ENCODE measurements at regions not wholly inside any gene's neighbourhood (a gene's known extent, or its start where the extent isn't known, plus 50 kb on each side); places are given as distances from the start of the nearest gene placed in this dataset.

- Histone ChIP-seq H2BK15ac (ENCODE audit: low read depth, low read length) (no peak overlapping the region), H4K20me1 (ENCODE audit: insufficient read depth, low read length) (no peaks in the 10 kb centered on the region), H3K4me3 (ENCODE audit: insufficient read depth, low read depth, low read length) (no peak overlapping the region), H2AK5ac (ENCODE audit: low read depth, low read length) (no peak overlapping the region), H3K23ac (ENCODE audit: low read depth, low read length) (no peak overlapping the region), H3K9ac (ENCODE audit: low read depth, low read length) (no peak overlapping the region), H3K56ac (ENCODE audit: extremely low read depth, insufficient read depth, low read length) (no peak overlapping the region), H2AFZ (replicated peaks; ENCODE audit: low read length, poor library complexity) (no peak overlapping the region), H3K79me1 (ENCODE audit: low read depth in 1 of 2, low read length in 2 of 2) (no peaks in the 10 kb centered on the region), H3K27ac (ENCODE audit: insufficient read depth, low read length) (no peak overlapping the region), H4K5ac (ENCODE audit: low read depth, low read length) (no peak overlapping the region), H3K4me2 (ENCODE audit: low read depth, low read length) (no peak overlapping the region), H3K9me3 (ENCODE audit: control insufficient read depth, insufficient read depth, low read length) (no peaks in the 10 kb centered on the region), H3K4me1 (ENCODE audit: control insufficient read depth, insufficient read depth, low read length) (no peaks in the 10 kb centered on the region), H2BK20ac (ENCODE audit: low read depth, low read length) (no peak overlapping the region), H3K36me3 (ENCODE audit: control insufficient read depth, insufficient read depth, low read length) (no peaks in the 10 kb centered on the region), H3K14ac (replicated peaks; ENCODE audit: low read depth, low read length) (no peak overlapping the region), H2AK9ac (replicated peaks; ENCODE audit: low read depth, low read length, poor library complexity) (no peak overlapping the region), H3K27me3 (ENCODE audit: control insufficient read depth, insufficient read depth, low read length) (no peaks in the 10 kb centered on the region), H3K4ac (ENCODE audit: low read depth, low read length) (no peak overlapping the region), H2BK120ac (ENCODE audit: low read depth, low read length) (no peak overlapping the region), H3K18ac (ENCODE audit: low read depth, low read length) (no peak overlapping the region), H2BK5ac (ENCODE audit: low read depth, low read length, poor library complexity, severe bottlenecking) (no peak overlapping the region), H4K91ac (ENCODE audit: insufficient read depth, low read depth, low read length) (no peak overlapping the region), H3K9me1 (ENCODE audit: insufficient read depth, low read length) (no peaks in the 10 kb centered on the region), H4K8ac (ENCODE audit: low read depth in 2 of 2, low read length in 2 of 2) (no peak overlapping the region)
- dilution Hi-C loops (cut with HindIII; ENCODE audit: low sequenced_read_pairs, unreplicated experiment) = no loop called here
- BruUV-seq (replicated peaks) = no TSS peak
- TF ChIP-seq MAFK (IDR thresholded peaks at IDR 0.05; ENCODE audit: low read depth, low read length) (no peak), MAZ (IDR thresholded peaks at IDR 0.05; ENCODE audit: borderline replicate concordance, low read depth, low read length) (no peak)
- ChIA-PET CTCF (no interaction called here), POLR2A (ENCODE audit: unreplicated experiment) (no interaction called here)
- intact Hi-C loops (cut with micrococcal nuclease) = no loop called here
- ATAC-seq (ENCODE audit: low read depth) (no peak), DNase-seq (no peak)
- in situ Hi-C loops (cut with MboI; ENCODE audit: low sequenced_read_pairs) = no loop called here
- whole genome bisulfite sequencing, 2 experiments (ENCODE audit: extremely low coverage in 2 of 2, insufficient read length in 1 of 2) = no CpG with 5 or more reads among the region's 1 CpG
Measured at GRCh38 chr19:32208060-32208459, 137.3 kb upstream of the ZNF507 start.

Measured in IMR-90 (cell line).